Central memory CD8-positive, alpha-beta T cell (primary cell): ENCODE measurements at regions not wholly inside any gene's neighbourhood (a gene's known extent, or its start where the extent isn't known, plus 50 kb on each side); places are given as distances from the start of the nearest gene placed in this dataset.
"Not testable (repeated sequence)": the region's sequence is repeated elsewhere in the genome, so short reads cannot be mapped to it uniquely, and the experiment has no call there.

Source experiments
- ATAC-seq: fragments of 150-1000 bp; cut with Tn5 transposase; replicated peaks from 2 replicates; pipeline ENCODE4 v1.10.0; 2022; ENCODE audit warnings: mild to moderate bottlenecking, moderate FRiP score, moderate number of reproducible peaks; ENCODE audit not compliant: poor library complexity, severe bottlenecking; ENCODE audit errors: extremely low read depth
- DNase-seq, 2 donors: peaks; one replicate each; pipeline ENCODE4 v3.0.0; 2021; ENCODE audit warnings: low spot score in 2 of 2
- H3K27ac Mint-ChIP-seq: one replicate; pipeline ENCODE4 v1.8.0; 2022; ENCODE audit warnings: low read depth, mild to moderate bottlenecking, moderate library complexity, mixed read lengths
- H3K27me3 Mint-ChIP-seq: one replicate; pipeline ENCODE4 v1.8.0; 2022; ENCODE audit warnings: mixed read lengths
- H3K36me3 Mint-ChIP-seq: one replicate; pipeline ENCODE4 v1.8.0; 2022; ENCODE audit warnings: mild to moderate bottlenecking, moderate library complexity, mixed read lengths; ENCODE audit not compliant: insufficient read depth
- H3K4me1 Mint-ChIP-seq: one replicate; pipeline ENCODE4 v1.8.0; 2022; ENCODE audit warnings: mixed read lengths
- H3K4me3 Mint-ChIP-seq: one replicate; pipeline ENCODE4 v1.8.0; 2022; ENCODE audit warnings: mild to moderate bottlenecking, moderate library complexity, mixed read lengths
- H3K9me3 Mint-ChIP-seq: one replicate; pipeline ENCODE4 v1.8.0; 2022; ENCODE audit warnings: mixed read lengths

- Mint-ChIP-seq H3K4me1 (no peaks in the 10 kb centered on the region), H3K9me3 (peaks cover 17% of the 10 kb centered on the region), H3K27ac (no peak overlapping the region), H3K36me3 (no peaks in the 10 kb centered on the region), H3K27me3 (no peaks in the 10 kb centered on the region), H3K4me3 (no peak overlapping the region)
- DNase-seq (no peak), ATAC-seq (no peak)
Observed at GRCh38 chr14:86363576-86363975, 833.6 kb downstream of the FLRT2 start.

GRCh38 chr14:86363047-86363446 is 833.1 kb downstream of the FLRT2 start:
- DNase-seq (no peak), ATAC-seq (no peak)
- Mint-ChIP-seq H3K36me3 (no peaks in the 10 kb centered on the region), H3K4me3 (no peak overlapping the region), H3K9me3 (peaks cover 17% of the 10 kb centered on the region), H3K27ac (no peak overlapping the region), H3K27me3 (no peaks in the 10 kb centered on the region), H3K4me1 (no peaks in the 10 kb centered on the region)

GRCh38 chr14:86357876-86358275 is 827.9 kb downstream of the FLRT2 start:
- Mint-ChIP-seq H3K36me3 (no peaks in the 10 kb centered on the region), H3K4me3 (no peak overlapping the region)
- ATAC-seq: no peak

GRCh38 chr14:86357119-86357518 is 827.2 kb downstream of the FLRT2 start:
- ATAC-seq: no peak

More at GRCh38 chr14:86357876-86358275, 827.9 kb downstream of the FLRT2 start:
- Mint-ChIP-seq H3K27ac (no peak overlapping the region), H3K4me1 (no peaks in the 10 kb centered on the region), H3K27me3 (no peaks in the 10 kb centered on the region), H3K9me3 (peaks cover 18% of the 10 kb centered on the region)
- no peak for DNase-seq

GRCh38 chr14:86346818-86347384 is 817.0 kb downstream of the FLRT2 start:
- H3K27ac Mint-ChIP-seq: no peak overlapping the region

More at GRCh38 chr14:86357119-86357518, 827.2 kb downstream of the FLRT2 start:
- peaks cover 14% of the 10 kb centered on the region for H3K9me3 Mint-ChIP-seq
- no peaks in the 10 kb centered on the region for H3K4me1 Mint-ChIP-seq
- no peak for DNase-seq
- no peak overlapping the region for H3K27ac Mint-ChIP-seq
- no peaks in the 10 kb centered on the region for H3K36me3 Mint-ChIP-seq
- H3K4me3 Mint-ChIP-seq: no peak overlapping the region
- no peaks in the 10 kb centered on the region for H3K27me3 Mint-ChIP-seq

GRCh38 chr14:86334355-86334754 is 804.4 kb downstream of the FLRT2 start:
- no peak for DNase-seq
- no peaks in the 10 kb centered on the region for H3K9me3 Mint-ChIP-seq
- no peaks in the 10 kb centered on the region for H3K4me1 Mint-ChIP-seq
- no peak for ATAC-seq
- no peak overlapping the region for H3K4me3 Mint-ChIP-seq
- no peaks in the 10 kb centered on the region for H3K36me3 Mint-ChIP-seq
- H3K27me3 Mint-ChIP-seq: no peaks in the 10 kb centered on the region
- H3K27ac Mint-ChIP-seq: no peak overlapping the region

More at GRCh38 chr14:86346818-86347384, 817.0 kb downstream of the FLRT2 start:
- DNase-seq: no peak
- no peaks in the 10 kb centered on the region for H3K4me1 Mint-ChIP-seq
- H3K4me3 Mint-ChIP-seq: no peak overlapping the region
- no peaks in the 10 kb centered on the region for H3K27me3 Mint-ChIP-seq
- peaks cover 16% of the 10 kb centered on the region for H3K9me3 Mint-ChIP-seq
- ATAC-seq: no peak
- H3K36me3 Mint-ChIP-seq: peaks cover 2% of the 10 kb centered on the region

- no peak for ATAC-seq
- no peak overlapping the region for H3K27ac Mint-ChIP-seq
Observed at GRCh38 chr14:86333493-86333892, 803.5 kb downstream of the FLRT2 start.

GRCh38 chr14:86331341-86331740 is 801.4 kb downstream of the FLRT2 start:
- Mint-ChIP-seq H3K27me3 (no peaks in the 10 kb centered on the region), H3K27ac (no peak overlapping the region), H3K4me3 (no peak overlapping the region), H3K36me3 (no peaks in the 10 kb centered on the region), H3K9me3 (no peaks in the 10 kb centered on the region), H3K4me1 (no peaks in the 10 kb centered on the region)
- DNase-seq (no peak), ATAC-seq (no peak)

More at GRCh38 chr14:86333493-86333892, 803.5 kb downstream of the FLRT2 start:
- Mint-ChIP-seq H3K4me3 (no peak overlapping the region), H3K4me1 (no peaks in the 10 kb centered on the region), H3K27me3 (no peaks in the 10 kb centered on the region), H3K36me3 (no peaks in the 10 kb centered on the region), H3K9me3 (no peaks in the 10 kb centered on the region)
- DNase-seq: no peak

GRCh38 chr14:86321151-86321550 is 791.2 kb downstream of the FLRT2 start:
- H3K27ac Mint-ChIP-seq: no peak overlapping the region
- H3K4me3 Mint-ChIP-seq: no peak overlapping the region
- no peaks in the 10 kb centered on the region for H3K4me1 Mint-ChIP-seq
- no peak for ATAC-seq
- no peak for DNase-seq
- no peaks in the 10 kb centered on the region for H3K27me3 Mint-ChIP-seq
- no peaks in the 10 kb centered on the region for H3K36me3 Mint-ChIP-seq
- peaks cover 15% of the 10 kb centered on the region for H3K9me3 Mint-ChIP-seq

- not testable (repeated sequence) for H3K36me3 Mint-ChIP-seq, H3K27me3 Mint-ChIP-seq, H3K4me1 Mint-ChIP-seq, H3K27ac Mint-ChIP-seq, ATAC-seq, DNase-seq, H3K4me3 Mint-ChIP-seq
- peaks cover 15% of the 10 kb centered on the region for H3K9me3 Mint-ChIP-seq
Observed at GRCh38 chr14:86312154-86312665, 782.3 kb downstream of the FLRT2 start.

GRCh38 chr14:86311151-86311550 is 781.2 kb downstream of the FLRT2 start:
- no peak overlapping the region for H3K4me3 Mint-ChIP-seq
- ATAC-seq (no peak), DNase-seq (no peak)
- H3K36me3 Mint-ChIP-seq: no peaks in the 10 kb centered on the region
- peaks cover 15% of the 10 kb centered on the region for H3K9me3 Mint-ChIP-seq
- no peak overlapping the region for H3K27ac Mint-ChIP-seq
- H3K27me3 Mint-ChIP-seq: no peaks in the 10 kb centered on the region
- H3K4me1 Mint-ChIP-seq: no peaks in the 10 kb centered on the region

GRCh38 chr14:86310611-86311010 is 780.7 kb downstream of the FLRT2 start:
- Mint-ChIP-seq H3K36me3 (no peaks in the 10 kb centered on the region), H3K27ac (no peak overlapping the region), H3K27me3 (no peaks in the 10 kb centered on the region), H3K9me3 (peaks cover 15% of the 10 kb centered on the region), H3K4me3 (no peak overlapping the region), H3K4me1 (no peaks in the 10 kb centered on the region)
- no peak for ATAC-seq
- no peak for DNase-seq

- H3K36me3 Mint-ChIP-seq: no peaks in the 10 kb centered on the region
- H3K9me3 Mint-ChIP-seq: peaks cover 15% of the 10 kb centered on the region
- H3K27me3 Mint-ChIP-seq: no peaks in the 10 kb centered on the region
- no peak overlapping the region for H3K4me3 Mint-ChIP-seq
- no peak for DNase-seq
- no peaks in the 10 kb centered on the region for H3K4me1 Mint-ChIP-seq
- ATAC-seq: no peak
- no peak overlapping the region for H3K27ac Mint-ChIP-seq
Observed at GRCh38 chr14:86310148-86310547, 780.2 kb downstream of the FLRT2 start.
